Suppressor macrophage treated with lipopolysaccharide for 4 hours (primary cell): ENCODE measurements at regions not wholly inside any gene's neighbourhood (a gene's known extent, or its start where the extent isn't known, plus 50 kb on each side); places are given as distances from the start of the nearest gene placed in this dataset.
"Not testable (repeated sequence)": the region's sequence is repeated elsewhere in the genome, so short reads cannot be mapped to it uniquely, and the experiment has no call there.

Source experiments
- DNase-seq: peaks from one replicate; pipeline ENCODE4 v3.0.0-alpha.2; 2020

GRCh38 chr20:29687438-29687837 lies 1570.0 kb upstream of the DEFB115 start:
- no peak for DNase-seq

- DNase-seq = no peak
Observed at GRCh38 chr20:29689411-29690225, 1567.8 kb upstream of the DEFB115 start.

GRCh38 chr20:29690274-29690673 lies 1567.2 kb upstream of the DEFB115 start:
- no peak for DNase-seq

- no peak for DNase-seq
Observed at GRCh38 chr20:29740601-29740950, 1516.9 kb upstream of the DEFB115 start.

- no peak for DNase-seq
Observed at GRCh38 chr20:29740951-29741593, 1516.4 kb upstream of the DEFB115 start.

- no peak for DNase-seq
Observed at GRCh38 chr20:29741594-29741893, 1515.9 kb upstream of the DEFB115 start.

GRCh38 chr20:29741894-29742698 lies 1515.4 kb upstream of the DEFB115 start:
- DNase-seq = no peak

GRCh38 chr20:29742699-29743100 lies 1514.8 kb upstream of the DEFB115 start:
- DNase-seq = no peak

- DNase-seq = no peak
Observed at GRCh38 chr20:29743101-29743931, 1514.1 kb upstream of the DEFB115 start.

- DNase-seq = no peak
Observed at GRCh38 chr20:29744071-29744470, 1513.4 kb upstream of the DEFB115 start.

- not testable (repeated sequence) for DNase-seq
Observed at GRCh38 chr20:29745534-29746245, 1511.8 kb upstream of the DEFB115 start.

- DNase-seq = no peak
Observed at GRCh38 chr20:29750268-29750899, 1507.1 kb upstream of the DEFB115 start.

GRCh38 chr20:29752644-29753425 lies 1504.6 kb upstream of the DEFB115 start:
- DNase-seq = not testable (repeated sequence)

- DNase-seq = not testable (repeated sequence)
Observed at GRCh38 chr20:29753426-29753746, 1504.1 kb upstream of the DEFB115 start.

- not testable (repeated sequence) for DNase-seq
Observed at GRCh38 chr20:29753879-29754278, 1503.6 kb upstream of the DEFB115 start.

GRCh38 chr20:29755854-29756498 lies 1501.5 kb upstream of the DEFB115 start:
- not testable (repeated sequence) for DNase-seq

- no peak for DNase-seq
Observed at GRCh38 chr20:29756664-29757063, 1500.8 kb upstream of the DEFB115 start.

- DNase-seq = not testable (repeated sequence)
Observed at GRCh38 chr20:29761621-29762385, 1495.7 kb upstream of the DEFB115 start.

GRCh38 chr20:29762620-29763019 lies 1494.8 kb upstream of the DEFB115 start:
- DNase-seq = no peak
